Fibroblast of skin of left biceps (primary cell): ENCODE measurements at regions not wholly inside any gene's neighbourhood (a gene's known extent, or its start where the extent isn't known, plus 50 kb on each side); places are given as distances from the start of the nearest gene placed in this dataset.
"Not testable (repeated sequence)": the region's sequence is repeated elsewhere in the genome, so short reads cannot be mapped to it uniquely, and the experiment has no call there.

Source experiments
- DNase-seq, 2 experiments: peaks; one replicate each; pipeline ENCODE4 v3.0.0-alpha.2; 2013; ENCODE audit warnings: low read depth in 2 of 2

DNA sequence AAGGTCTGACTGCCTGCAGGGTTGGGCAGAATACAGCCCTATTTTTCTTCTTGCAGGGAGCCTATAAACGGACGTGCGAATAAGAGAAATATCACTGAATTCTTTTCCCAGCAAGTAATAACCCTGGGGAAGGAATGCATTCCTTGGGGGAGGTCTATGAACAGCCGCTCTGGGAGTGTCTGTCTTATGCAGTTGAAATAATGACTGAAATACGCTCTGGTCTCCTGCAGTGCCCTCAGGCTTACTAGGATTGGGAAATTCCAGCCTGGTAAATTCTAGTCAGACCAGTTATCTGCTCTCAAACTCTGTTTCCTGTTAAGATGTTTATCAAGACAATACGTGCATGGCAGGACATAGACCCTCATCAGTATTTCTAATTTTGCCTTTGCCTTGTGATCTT, 72.1 kb upstream of the FAM241A start:
- no peak for DNase-seq

DNA sequence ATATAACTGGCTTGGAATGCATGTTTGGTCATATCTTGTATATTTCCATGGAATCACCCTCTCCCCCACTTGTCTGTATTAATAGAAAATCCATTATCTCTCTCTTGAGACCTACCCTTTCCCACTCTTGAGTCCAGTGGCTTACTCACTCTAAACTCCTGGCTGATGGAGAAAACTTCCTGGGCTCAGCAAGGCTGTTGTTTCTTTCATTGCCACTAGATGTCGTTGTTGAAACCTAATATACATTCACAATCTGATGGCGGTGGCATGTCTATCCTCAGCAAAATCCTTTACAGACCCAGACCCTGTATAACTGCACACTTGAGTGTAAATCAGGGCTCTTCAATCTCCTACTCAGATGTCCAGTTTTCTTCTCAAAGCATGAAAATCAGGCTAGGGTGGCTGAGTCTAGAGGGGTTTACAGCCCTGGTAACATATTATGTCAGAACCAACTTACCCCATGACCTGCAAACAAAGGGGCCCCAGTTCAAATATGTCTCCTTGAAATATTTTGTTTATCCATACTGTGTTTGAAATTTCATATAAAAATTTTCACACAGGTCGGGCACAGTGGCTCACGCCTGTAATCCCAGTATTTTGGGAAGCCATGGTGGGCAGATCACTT, 70.0 kb upstream of the FAM241A start:
- DNase-seq: peak in 1 of 2 experiments; percentile 26

GRCh38 chr4:112075906-112076305, 69.3 kb upstream of the FAM241A start:
- DNase-seq: no peak

GRCh38 chr4:112076919-112077608, 68.2 kb upstream of the FAM241A start:
- no peak for DNase-seq

GRCh38 chr4:112077743-112078142, 67.5 kb upstream of the FAM241A start:
- no peak for DNase-seq

DNA sequence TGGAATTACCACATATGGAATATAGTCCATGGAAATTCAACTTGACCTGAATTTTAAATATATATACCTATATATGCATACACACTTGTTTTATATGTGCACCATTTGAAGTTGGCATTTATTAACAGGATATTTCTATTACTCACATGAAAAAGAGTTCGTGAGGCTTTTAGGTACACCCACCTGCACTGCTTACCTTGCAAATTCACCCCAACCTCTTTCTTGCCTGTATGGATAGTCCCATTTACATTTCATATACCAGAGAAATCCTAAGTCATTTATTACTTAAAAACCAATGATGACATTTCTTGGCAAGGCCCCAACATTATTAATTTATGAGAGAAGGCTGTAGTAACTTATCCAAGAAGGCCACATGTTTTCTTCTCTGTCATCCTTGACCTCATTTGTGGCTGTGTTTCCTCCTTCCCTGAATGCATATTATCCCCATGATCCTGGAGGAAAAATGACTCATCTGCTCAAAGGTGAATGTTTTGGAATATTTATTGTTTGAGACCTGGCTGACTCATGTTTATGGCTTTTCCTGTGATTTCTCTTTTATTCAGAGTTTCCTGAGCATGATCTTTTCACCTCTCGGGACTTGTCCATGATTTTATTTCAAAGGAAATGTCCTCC, 62.2 kb upstream of the FAM241A start:
- peak; percentile 69 to 73 for DNase-seq

DNA sequence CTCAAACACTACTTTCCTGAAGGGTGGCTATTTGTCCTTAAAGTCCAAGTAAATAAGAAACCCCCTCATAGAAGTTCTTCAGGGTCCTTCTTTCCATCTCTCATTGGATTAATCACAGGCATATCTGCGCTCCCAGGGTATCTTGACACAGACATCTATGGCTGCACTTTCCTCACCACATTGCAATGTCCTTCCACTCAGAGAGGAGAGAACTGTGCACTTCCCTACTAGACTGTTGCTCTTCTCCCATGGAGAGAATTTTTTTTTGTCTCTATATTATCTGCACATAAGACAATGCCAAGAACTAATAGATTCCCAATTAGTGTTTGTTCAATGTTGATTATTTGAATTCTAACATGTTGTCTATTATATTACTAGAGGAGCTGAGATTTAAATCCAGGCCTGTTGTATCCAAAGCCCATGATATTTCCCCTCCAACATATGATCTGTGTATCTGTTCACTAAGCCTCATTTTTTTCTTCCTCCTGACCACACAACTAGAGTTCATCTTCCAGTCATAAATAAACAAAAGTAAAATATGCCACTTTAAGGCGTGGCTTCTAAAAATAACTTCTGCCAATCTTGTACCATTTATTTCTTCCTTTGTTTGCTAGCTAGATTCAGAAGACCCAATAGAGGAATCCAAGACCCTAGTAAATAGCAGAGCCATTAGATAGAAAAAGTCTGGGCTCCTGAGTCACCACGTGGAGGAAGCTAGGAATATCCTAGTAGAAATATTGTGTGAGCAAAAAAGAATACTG, 61.5 kb upstream of the FAM241A start:
- DNase-seq: no peak

- no peak for DNase-seq
Observed at GRCh38 chr4:112085156-112086035, 59.9 kb upstream of the FAM241A start.

GRCh38 chr4:112086036-112086434, 59.2 kb upstream of the FAM241A start:
- DNase-seq: no peak

- DNase-seq: not testable (repeated sequence)
Observed at GRCh38 chr4:112086661-112087060, 58.6 kb upstream of the FAM241A start.

DNA sequence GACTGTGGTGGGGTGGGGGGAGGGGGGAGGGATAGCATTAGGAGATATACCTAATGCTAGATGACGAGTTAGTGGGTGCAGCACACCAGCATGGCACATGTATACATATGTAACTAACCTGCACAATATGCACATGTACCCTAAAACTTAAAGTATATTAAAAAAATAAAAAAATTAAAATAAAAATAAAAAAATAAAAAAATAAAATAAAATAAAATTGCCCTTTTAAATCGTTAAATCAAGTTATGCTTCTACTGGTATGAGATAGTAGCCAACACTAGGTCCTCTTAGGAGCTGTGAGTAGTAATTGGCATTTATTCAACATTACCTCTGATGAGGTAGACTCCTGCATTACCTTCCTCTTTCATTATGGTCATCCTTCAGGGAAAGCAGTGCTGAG, 52.9 kb upstream of the FAM241A start:
- not testable (repeated sequence) for DNase-seq

- no peak for DNase-seq
Observed at GRCh38 chr4:112093636-112094202, 51.5 kb upstream of the FAM241A start.

DNA sequence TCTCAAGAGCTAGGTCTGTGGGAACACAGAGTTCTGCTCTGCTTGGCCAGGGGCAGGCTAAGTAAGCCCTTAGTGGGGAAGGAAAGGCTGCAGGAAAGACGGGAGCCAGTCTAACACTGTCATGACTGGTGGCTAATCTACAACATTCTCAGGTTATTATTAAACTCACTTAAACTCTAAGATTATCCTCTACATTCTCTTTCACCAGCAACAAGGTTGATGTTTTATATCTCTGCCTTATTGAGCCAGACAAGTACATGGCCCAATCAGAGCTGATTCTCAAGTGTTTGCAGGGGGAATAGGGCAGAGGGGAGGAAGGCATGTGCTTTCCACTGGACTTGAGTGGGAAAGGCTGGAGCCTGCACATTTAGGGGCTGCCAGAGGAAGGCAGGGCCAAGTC, 50.9 kb upstream of the FAM241A start:
- DNase-seq: no peak
